Skeletal muscle tissue (tissue), 3 donors: ENCODE measurements at regions not wholly inside any gene's neighbourhood (a gene's known extent, or its start where the extent isn't known, plus 50 kb on each side); places are given as distances from the start of the nearest gene placed in this dataset.

Experiments used
- H3K27ac ChIP-seq: one replicate; pipeline ENCODE4 v1.7.0; 2013; ENCODE audit warnings: mild to moderate bottlenecking, low read depth, low read length, inconsistent platforms
- H3K27me3 ChIP-seq, 3 donors: one replicate each; pipeline ENCODE4 v1.7.0; 2013; ENCODE audit warnings: low read length in 3 of 3; ENCODE audit not compliant: control insufficient read depth in 3 of 3, insufficient read depth in 3 of 3
- H3K36me3 ChIP-seq, 3 donors: one replicate each; pipeline ENCODE4 v1.7.0; 2013; ENCODE audit warnings: low read length in 3 of 3; ENCODE audit not compliant: control insufficient read depth in 3 of 3, insufficient read depth in 3 of 3
- H3K4me1 ChIP-seq, 3 donors: one replicate each; pipeline ENCODE4 v1.7.0; 2013; ENCODE audit warnings: low read length in 3 of 3, mild to moderate bottlenecking in 3 of 3; ENCODE audit not compliant: control insufficient read depth in 3 of 3, insufficient read depth in 3 of 3
- H3K4me3 ChIP-seq, 3 donors: one replicate each; pipeline ENCODE4 v1.7.0; 2013; ENCODE audit warnings: low read length in 3 of 3
- H3K9ac ChIP-seq, 3 donors: one replicate each; pipeline ENCODE4 v1.7.0; 2013; ENCODE audit warnings: low read length in 3 of 3, mild to moderate bottlenecking in 3 of 3, moderate library complexity in 2 of 3, low read depth in 1 of 3
- H3K9me3 ChIP-seq, 3 donors: one replicate each; pipeline ENCODE4 v1.7.0; 2013; ENCODE audit warnings: low read length in 3 of 3; ENCODE audit not compliant: control insufficient read depth in 3 of 3
- donor health status: Osteomylitis.

- no peak overlapping the region for H3K9ac ChIP-seq
- peaks cover 0 to 13% (median 0%) of the 10 kb centered on the region in 3 donors for H3K27me3 ChIP-seq
Measured at GRCh38 chr2:3071685-3072263, 305.8 kb downstream of the EIPR1 start.

GRCh38 chr2:3066831-3067230 is 310.8 kb downstream of the EIPR1 start:
- Histone ChIP-seq H3K27ac (no peak overlapping the region), H3K4me3 (no peak overlapping the region), H3K4me1 (no peaks in the 10 kb centered on the region), H3K9me3 (no peaks in the 10 kb centered on the region), H3K36me3 (no peaks in the 10 kb centered on the region), H3K9ac (no peak overlapping the region), H3K27me3 (peaks cover 5 to 7% (median 5%) of the 10 kb centered on the region in 3 donors)

More at GRCh38 chr2:3071685-3072263, 305.8 kb downstream of the EIPR1 start:
- Histone ChIP-seq H3K4me3 (no peak overlapping the region), H3K27ac (no peak overlapping the region), H3K36me3 (no peaks in the 10 kb centered on the region), H3K9me3 (no peaks in the 10 kb centered on the region), H3K4me1 (no peaks in the 10 kb centered on the region)

GRCh38 chr2:3065928-3066327 is 311.7 kb downstream of the EIPR1 start:
- H3K36me3 ChIP-seq: no peaks in the 10 kb centered on the region
- no peak overlapping the region for H3K4me3 ChIP-seq
- H3K27ac ChIP-seq: no peak overlapping the region

GRCh38 chr2:3062476-3063260 is 314.9 kb downstream of the EIPR1 start:
- Histone ChIP-seq H3K4me1 (no peaks in the 10 kb centered on the region), H3K27ac (no peak overlapping the region), H3K9me3 (no peaks in the 10 kb centered on the region), H3K4me3 (no peak overlapping the region), H3K36me3 (no peaks in the 10 kb centered on the region), H3K9ac (no peak overlapping the region), H3K27me3 (peaks cover 0 to 5% (median 5%) of the 10 kb centered on the region in 3 donors)

More at GRCh38 chr2:3065928-3066327, 311.7 kb downstream of the EIPR1 start:
- no peak overlapping the region for H3K9ac ChIP-seq
- no peaks in the 10 kb centered on the region for H3K9me3 ChIP-seq
- no peaks in the 10 kb centered on the region for H3K4me1 ChIP-seq
- H3K27me3 ChIP-seq: peaks cover 2 to 5% (median 5%) of the 10 kb centered on the region in 3 donors

GRCh38 chr2:3060049-3060448 is 317.6 kb downstream of the EIPR1 start:
- H3K27ac ChIP-seq: no peak overlapping the region

GRCh38 chr2:3059141-3059925 is 318.3 kb downstream of the EIPR1 start:
- Histone ChIP-seq H3K36me3 (no peaks in the 10 kb centered on the region), H3K27me3 (peaks cover 0 to 5% (median 5%) of the 10 kb centered on the region in 3 donors), H3K27ac (no peak overlapping the region), H3K4me1 (no peaks in the 10 kb centered on the region), H3K9me3 (peaks cover 0 to 3% (median 2%) of the 10 kb centered on the region in 3 donors), H3K9ac (no peak overlapping the region), H3K4me3 (no peak overlapping the region)

More at GRCh38 chr2:3060049-3060448, 317.6 kb downstream of the EIPR1 start:
- no peak overlapping the region for H3K9ac ChIP-seq
- H3K4me1 ChIP-seq: no peaks in the 10 kb centered on the region
- H3K27me3 ChIP-seq: peaks cover 0 to 5% (median 5%) of the 10 kb centered on the region in 3 donors
- no peaks in the 10 kb centered on the region for H3K36me3 ChIP-seq
- H3K9me3 ChIP-seq: peaks cover 0 to 3% (median 2%) of the 10 kb centered on the region in 3 donors
- H3K4me3 ChIP-seq: no peak overlapping the region

GRCh38 chr2:3054066-3054465 is 323.6 kb downstream of the EIPR1 start:
- H3K4me1 ChIP-seq: no peaks in the 10 kb centered on the region
- no peak overlapping the region for H3K9ac ChIP-seq
- no peak overlapping the region for H3K27ac ChIP-seq
- no peak overlapping the region for H3K4me3 ChIP-seq
- H3K27me3 ChIP-seq: no peaks in the 10 kb centered on the region
- no peaks in the 10 kb centered on the region for H3K36me3 ChIP-seq
- H3K9me3 ChIP-seq: peaks cover 0 to 3% (median 2%) of the 10 kb centered on the region in 3 donors

GRCh38 chr2:3051266-3051665 is 326.4 kb downstream of the EIPR1 start:
- Histone ChIP-seq H3K36me3 (no peaks in the 10 kb centered on the region), H3K27ac (no peak overlapping the region), H3K4me3 (no peak overlapping the region), H3K9ac (no peak overlapping the region), H3K9me3 (peaks cover 0 to 2% (median 0%) of the 10 kb centered on the region in 3 donors), H3K4me1 (no peaks in the 10 kb centered on the region), H3K27me3 (no peaks in the 10 kb centered on the region)

GRCh38 chr2:3046170-3046865 is 331.3 kb downstream of the EIPR1 start:
- no peak overlapping the region for H3K27ac ChIP-seq
- no peak overlapping the region for H3K9ac ChIP-seq
- no peak overlapping the region for H3K4me3 ChIP-seq
- H3K9me3 ChIP-seq: no peaks in the 10 kb centered on the region
- peaks cover 6 to 15% (median 13%) of the 10 kb centered on the region in 3 donors for H3K4me1 ChIP-seq
- no peaks in the 10 kb centered on the region for H3K36me3 ChIP-seq
- peaks cover 0 to 10% (median 0%) of the 10 kb centered on the region in 3 donors for H3K27me3 ChIP-seq
